HCT116 (cell line): ENCODE measurements at regions not wholly inside any gene's neighbourhood (a gene's known extent, or its start where the extent isn't known, plus 50 kb on each side); places are given as distances from the start of the nearest gene placed in this dataset.

Experiments
- ATAC-seq: fragments of 200-7000 bp; cut with Tn5 transposase; 2 replicates; pipeline ENCODE4 v1.9.1; 2020; ENCODE audit warnings: mild to moderate bottlenecking, moderate library complexity
- BruUV-seq: library from RNA; stranded (reverse); fragments of 400-500 nt; replicated peaks from 2 replicates; lab custom pipeline; 2021; lab: Mats Ljungman, UMichigan
- CTCF ChIA-PET: fragments of 300-600 bp; sonication (Branson Sonifier 250); formaldehyde crosslinking; loops from one replicate; lab custom pipeline; 2021; ENCODE audit warnings: antibody characterized with exemption; lab: Charles Lee
- POLR2A ChIA-PET: fragments of 300-600, 350-600 bp; sonication (Branson Sonifier 250); formaldehyde crosslinking; loops from one replicate; lab custom pipeline; 2021; ENCODE audit warnings: antibody characterized with exemption; lab: Charles Lee
- RAD21 ChIA-PET, 2 experiments: fragments of 300-600 bp; sonication (Branson Sonifier 250); formaldehyde crosslinking; loops; one replicate each; lab custom pipeline; 2023; ENCODE audit warnings: low total read pairs in 2 of 2; ENCODE audit not compliant: uncharacterized antibody in 2 of 2, unreplicated experiment in 2 of 2, low non-redundant PET in 1 of 2; lab: Charles Lee
- DNase-seq: peaks from one replicate; pipeline ENCODE4 v3.0.0-alpha.2; 2010; ENCODE audit warnings: low read depth, low spot score
- H2AFZ ChIP-seq: fragments of 200-600 bp; shearing (Covaris generic), sonication (generic); 2 replicates; pipeline ENCODE4 v1.6.1; 2017; ENCODE audit warnings: low read depth, mixed run types, mixed read lengths, antibody characterized with exemption, low read length; ENCODE audit not compliant: poor library complexity, severe bottlenecking
- H3K27ac ChIP-seq: 2 replicates; pipeline ENCODE4 v1.5.1; 2012; ENCODE audit warnings: low read depth, low read length
- H3K27me3 ChIP-seq: fragments of 200-600 bp; sonication (generic); 2 replicates; pipeline ENCODE4 v1.6.1; 2016; ENCODE audit warnings: mixed run types, low read length, mixed read lengths; ENCODE audit not compliant: insufficient read depth
- H3K36me3 ChIP-seq, 2 experiments: fragments of 200-500 bp in 1 of 2; fragments of 200-600 bp in 1 of 2; sonication (Bioruptor generic) in 1 of 2; sonication (generic) in 1 of 2; 2 replicates each; pipeline versions ENCODE4 v1.5.1 to v1.6.1; 2014 to 2016; ENCODE audit warnings: low read length in 2 of 2, inconsistent platforms in 1 of 2, mixed read lengths in 1 of 2, mixed run types in 1 of 2; ENCODE audit not compliant: insufficient read depth in 2 of 2, control insufficient read depth in 1 of 2
- H3K4me1 ChIP-seq, 2 experiments: fragments of 200-600 bp in 1 of 2; sonication (generic) in 1 of 2; 2 replicates each; pipeline versions ENCODE4 v1.5.1 to v1.6.1; 2012 to 2017; ENCODE audit warnings: low read length in 2 of 2, inconsistent platforms in 1 of 2, mild to moderate bottlenecking in 1 of 2, mixed read lengths in 1 of 2, mixed run types in 1 of 2, moderate library complexity in 1 of 2; ENCODE audit not compliant: insufficient read depth in 2 of 2, control insufficient read depth in 1 of 2
- H3K4me2 ChIP-seq: fragments of 200-600 bp; sonication (generic); 2 replicates; pipeline ENCODE4 v1.6.1; 2017; ENCODE audit warnings: mixed run types, low read length, mixed read lengths
- H3K4me3 ChIP-seq, 2 experiments: fragments of 200-600 bp in 1 of 2; sonication (generic) in 1 of 2; replicated peaks in 1 of 2; 2 replicates each; pipeline ENCODE4 v1.5.1; 2011 to 2016; ENCODE audit warnings: low read length in 2 of 2, control low read depth in 1 of 2, low read depth in 1 of 2, mild to moderate bottlenecking in 1 of 2, mixed read lengths in 1 of 2, mixed run types in 1 of 2
- H3K79me2 ChIP-seq: fragments of 200-600 bp; sonication (generic); 2 replicates; pipeline ENCODE4 v1.6.1; 2017; ENCODE audit warnings: mild to moderate bottlenecking, mixed run types, low read length, moderate library complexity, mixed read lengths; ENCODE audit not compliant: insufficient read depth
- H3K9ac ChIP-seq: fragments of 200-600 bp; sonication (generic); 2 replicates; pipeline ENCODE4 v1.6.1; 2016; ENCODE audit warnings: low read length, mixed read lengths
- H3K9me2 ChIP-seq: fragments of 200-600 bp; sonication (generic), shearing (Covaris generic); 2 replicates; pipeline ENCODE4 v1.6.1; 2017; ENCODE audit warnings: mixed run types, mild to moderate bottlenecking, moderate library complexity; ENCODE audit not compliant: insufficient read depth
- H3K9me3 ChIP-seq, 2 experiments: fragments of 200-500 bp in 1 of 2; fragments of 200-600 bp in 1 of 2; sonication (Bioruptor generic) in 1 of 2; sonication (generic) in 1 of 2; 2 replicates each; pipeline ENCODE4 v1.6.1; 2014 to 2017; ENCODE audit warnings: low read length in 2 of 2, mixed read lengths in 2 of 2, inconsistent platforms in 1 of 2, low read depth in 1 of 2, mild to moderate bottlenecking in 1 of 2, mixed run types in 1 of 2, moderate library complexity in 1 of 2; ENCODE audit not compliant: control insufficient read depth in 1 of 2, insufficient read depth in 1 of 2
- H4K20me1 ChIP-seq: fragments of 200-600 bp; sonication (generic), shearing (Covaris generic); 2 replicates; pipeline ENCODE4 v1.6.1; 2017; ENCODE audit warnings: mixed run types, mild to moderate bottlenecking, moderate library complexity; ENCODE audit not compliant: insufficient read depth
- CBX3 ChIP-seq: IDR thresholded peaks from 2 replicates; pipeline ENCODE4 v1.6.1; 2012; ENCODE audit warnings: low read depth
- CTCF ChIP-seq, 3 experiments: fragments of 200-600 bp in 1 of 3; sonication (generic) in 1 of 3; IDR thresholded peaks in 2 of 3; conservative IDR thresholded peaks in 1 of 3; 2 replicates each; pipeline ENCODE4 v1.5.1; 2012 to 2017; ENCODE audit warnings: low read depth in 2 of 3, low read length in 2 of 3, antibody characterized with exemption in 1 of 3, borderline replicate concordance in 1 of 3, control low read depth in 1 of 3, mild to moderate bottlenecking in 1 of 3, mixed read lengths in 1 of 3, mixed run types in 1 of 3, moderate library complexity in 1 of 3; ENCODE audit not compliant: insufficient read depth in 1 of 3
- EGR1 ChIP-seq: IDR thresholded peaks from 2 replicates; pipeline ENCODE4 v1.6.1; 2012; ENCODE audit warnings: low read depth
- EZH2 ChIP-seq: fragments of 200-600 bp; sonication (generic); IDR thresholded peaks from 2 replicates; pipeline ENCODE4 v1.6.1; 2017; ENCODE audit warnings: antibody characterized with exemption, mixed run types
- EZH2phosphoT487 ChIP-seq: fragments of 200-600 bp; IDR thresholded peaks from 2 replicates; pipeline ENCODE4 v1.6.1; 2018; ENCODE audit warnings: antibody characterized with exemption, borderline replicate concordance
- FOSL1 ChIP-seq: IDR thresholded peaks from 2 replicates; pipeline ENCODE4 v1.6.1; 2012; ENCODE audit warnings: low read depth
- JUND ChIP-seq: IDR thresholded peaks from 2 replicates; pipeline ENCODE4 v1.6.1; 2012
- MAX ChIP-seq: IDR thresholded peaks from 2 replicates; pipeline ENCODE4 v1.6.1; 2012
- POLR2A ChIP-seq: IDR thresholded peaks from 2 replicates; pipeline ENCODE4 v1.7.0; 2011; ENCODE audit warnings: borderline replicate concordance; ENCODE audit not compliant: insufficient read depth, insufficient read length; ENCODE audit errors: extremely low read depth
- POLR2AphosphoS5 ChIP-seq: IDR thresholded peaks from 2 replicates; pipeline ENCODE4 v1.6.1; 2011; ENCODE audit warnings: mild to moderate bottlenecking, low read depth, low read length, moderate library complexity
- RAD21 ChIP-seq: IDR thresholded peaks from 2 replicates; pipeline ENCODE4 v1.6.1; 2012; ENCODE audit warnings: low read depth, mild to moderate bottlenecking
- SIN3A ChIP-seq: IDR thresholded peaks from 2 replicates; pipeline ENCODE4 v1.6.1; 2012; ENCODE audit warnings: low read depth
- SP1 ChIP-seq: IDR thresholded peaks from 2 replicates; pipeline ENCODE4 v1.6.1; 2012; ENCODE audit warnings: low read depth
- SRF ChIP-seq: IDR thresholded peaks from 2 replicates; pipeline ENCODE4 v1.6.1; 2012; ENCODE audit warnings: low read depth
- YY1 ChIP-seq: IDR thresholded peaks from 2 replicates; pipeline ENCODE4 v1.6.1; 2011; ENCODE audit warnings: low read length, low read depth, moderate library complexity, mild to moderate bottlenecking; ENCODE audit not compliant: insufficient replicate concordance; ENCODE audit errors: extremely low read depth
- ZFX ChIP-seq: fragments of 450-650 bp; IDR thresholded peaks from 2 replicates; pipeline ENCODE4 v1.6.1; 2017
- ZNF274 ChIP-seq: fragments of 200-500 bp; sonication (Bioruptor generic); IDR thresholded peaks from 2 replicates; pipeline ENCODE4 v1.6.1; 2014; ENCODE audit warnings: mild to moderate bottlenecking, low read depth, low read length, inconsistent platforms
- intact Hi-C: fragments of 100-400 bp; cut with micrococcal nuclease; formaldehyde crosslinking; loops from 2 replicates; pipeline ENCODE4 v1.10.0; 2022
- TF ChIP-seq, protein P1 (sequence below): IDR thresholded peaks from 2 replicates; pipeline ENCODE4 v1.6.1; 2012; ENCODE audit warnings: low read depth

GRCh38 chr5:145307866-145308382 lies 527.2 kb downstream of the PRELID2 start:
- no peaks in the 10 kb centered on the region for H3K9me2 ChIP-seq
- ChIA-PET CTCF (no interaction called here), RAD21 (no interaction called here), POLR2A (no interaction called here)
- no peaks in the 10 kb centered on the region for H4K20me1 ChIP-seq
- intact Hi-C loops: no loop called here
- H3K9ac ChIP-seq: no peak overlapping the region
- no peak for TF ChIP-seq MAX
- TF ChIP-seq JUND: no peak
- no peak for TF ChIP-seq CTCF (IDR thresholded peaks at IDR 0.05 in 2 of 3, conservative IDR thresholded peaks at IDR 0.05 in 1 of 3; ENCODE audit: borderline replicate concordance in 1 of 3, insufficient read depth in 1 of 3, low read depth in 2 of 3, low read length in 2 of 3)
- TF ChIP-seq, protein P1, sequence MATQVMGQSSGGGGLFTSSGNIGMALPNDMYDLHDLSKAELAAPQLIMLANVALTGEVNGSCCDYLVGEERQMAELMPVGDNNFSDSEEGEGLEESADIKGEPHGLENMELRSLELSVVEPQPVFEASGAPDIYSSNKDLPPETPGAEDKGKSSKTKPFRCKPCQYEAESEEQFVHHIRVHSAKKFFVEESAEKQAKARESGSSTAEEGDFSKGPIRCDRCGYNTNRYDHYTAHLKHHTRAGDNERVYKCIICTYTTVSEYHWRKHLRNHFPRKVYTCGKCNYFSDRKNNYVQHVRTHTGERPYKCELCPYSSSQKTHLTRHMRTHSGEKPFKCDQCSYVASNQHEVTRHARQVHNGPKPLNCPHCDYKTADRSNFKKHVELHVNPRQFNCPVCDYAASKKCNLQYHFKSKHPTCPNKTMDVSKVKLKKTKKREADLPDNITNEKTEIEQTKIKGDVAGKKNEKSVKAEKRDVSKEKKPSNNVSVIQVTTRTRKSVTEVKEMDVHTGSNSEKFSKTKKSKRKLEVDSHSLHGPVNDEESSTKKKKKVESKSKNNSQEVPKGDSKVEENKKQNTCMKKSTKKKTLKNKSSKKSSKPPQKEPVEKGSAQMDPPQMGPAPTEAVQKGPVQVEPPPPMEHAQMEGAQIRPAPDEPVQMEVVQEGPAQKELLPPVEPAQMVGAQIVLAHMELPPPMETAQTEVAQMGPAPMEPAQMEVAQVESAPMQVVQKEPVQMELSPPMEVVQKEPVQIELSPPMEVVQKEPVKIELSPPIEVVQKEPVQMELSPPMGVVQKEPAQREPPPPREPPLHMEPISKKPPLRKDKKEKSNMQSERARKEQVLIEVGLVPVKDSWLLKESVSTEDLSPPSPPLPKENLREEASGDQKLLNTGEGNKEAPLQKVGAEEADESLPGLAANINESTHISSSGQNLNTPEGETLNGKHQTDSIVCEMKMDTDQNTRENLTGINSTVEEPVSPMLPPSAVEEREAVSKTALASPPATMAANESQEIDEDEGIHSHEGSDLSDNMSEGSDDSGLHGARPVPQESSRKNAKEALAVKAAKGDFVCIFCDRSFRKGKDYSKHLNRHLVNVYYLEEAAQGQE: no peak
- TF ChIP-seq POLR2AphosphoS5: no peak
- TF ChIP-seq YY1: no peak
- TF ChIP-seq EZH2: no peak
- TF ChIP-seq RAD21: no peak
- no peak for TF ChIP-seq FOSL1
- no peak for TF ChIP-seq SRF
- TF ChIP-seq EZH2phosphoT487: no peak
- TF ChIP-seq SIN3A: no peak
- no peak for TF ChIP-seq CBX3
- TF ChIP-seq SP1: no peak
- no peak for TF ChIP-seq POLR2A
- TF ChIP-seq ZNF274: no peak
- no peak for TF ChIP-seq ZFX
- TF ChIP-seq EGR1: no peak
- no peaks in the 10 kb centered on the region for H3K4me1 ChIP-seq
- H3K9me3 ChIP-seq: no peaks in the 10 kb centered on the region
- DNase-seq (no peak), ATAC-seq (no peak)
- no TSS peak for BruUV-seq
- no peak overlapping the region for H3K27ac ChIP-seq
- H3K4me3 ChIP-seq: no peak overlapping the region
- H3K4me2 ChIP-seq: no peak overlapping the region
- no peaks in the 10 kb centered on the region for H3K79me2 ChIP-seq
- no peaks in the 10 kb centered on the region for H3K27me3 ChIP-seq
- no peaks in the 10 kb centered on the region for H3K36me3 ChIP-seq
- H2AFZ ChIP-seq: no peak overlapping the region
